Tibial nerve (tissue), 4 donors: ENCODE measurements at regions not wholly inside any gene's neighbourhood (a gene's known extent, or its start where the extent isn't known, plus 50 kb on each side); places are given as distances from the start of the nearest gene placed in this dataset.

Experiments used
- CTCF ChIP-seq, 5 experiments: fragments of 200-600 bp in 3 of 5; fragments of 450-650 bp in 2 of 5; sonication (generic) in 3 of 5; IDR thresholded peaks; one replicate each; pipeline ENCODE4 v1.5.1; 2016 to 2019; ENCODE audit warnings: antibody characterized with exemption in 5 of 5, mild to moderate bottlenecking in 3 of 5, moderate library complexity in 2 of 5
- EP300 ChIP-seq, 2 donors: sonication (generic); formaldehyde crosslinking; IDR thresholded peaks; one replicate each; pipeline ENCODE4 v1.6.1; 2017; ENCODE audit warnings: antibody characterized with exemption in 2 of 2, mild to moderate bottlenecking in 1 of 2

- TF ChIP-seq CTCF (IDR thresholded peaks at IDR 0.05), result no peak
- TF ChIP-seq EP300 (IDR thresholded peaks at IDR 0.05), result no peak
These were observed 179.0 kb downstream of the SUCLA2 start for GRCh38 chr13:47822036-47822435.
